ENCODE measurements at regions not wholly inside any gene's neighbourhood (a gene's known extent, or its start where the extent isn't known, plus 50 kb on each side); places are given as distances from the start of the nearest gene placed in this dataset.
"Not testable (repeated sequence)": the region's sequence is repeated elsewhere in the genome, so short reads cannot be mapped to it uniquely, and the experiment has no call there.

DNA sequence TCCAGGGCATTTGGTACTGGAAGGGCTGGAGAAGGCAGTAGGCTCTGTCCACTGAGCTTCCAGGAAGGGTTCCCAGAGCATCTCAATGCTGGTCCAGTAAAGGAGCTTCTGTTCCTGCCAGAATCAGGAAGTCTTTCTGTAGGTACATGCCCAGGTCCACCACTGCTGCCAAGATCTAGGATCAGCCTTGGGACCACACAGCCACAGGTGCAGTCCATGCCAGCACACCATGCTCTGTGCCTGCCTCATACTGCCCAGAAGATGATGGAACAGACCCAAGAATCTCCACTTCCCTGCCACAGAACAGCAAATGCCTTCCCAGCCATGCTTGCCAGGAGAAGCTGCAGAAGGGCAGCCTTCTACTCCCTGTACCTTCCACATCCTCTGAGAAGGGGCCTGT is 89.3 kb downstream of the CDRT15L2 start:
- not testable (repeated sequence) for ATAC-seq, H3K27me3 ChIP-seq, H3K36me3 ChIP-seq, H3K27ac ChIP-seq, H3K4me1 ChIP-seq, H3K4me3 ChIP-seq, H3K9me3 ChIP-seq

DNA sequence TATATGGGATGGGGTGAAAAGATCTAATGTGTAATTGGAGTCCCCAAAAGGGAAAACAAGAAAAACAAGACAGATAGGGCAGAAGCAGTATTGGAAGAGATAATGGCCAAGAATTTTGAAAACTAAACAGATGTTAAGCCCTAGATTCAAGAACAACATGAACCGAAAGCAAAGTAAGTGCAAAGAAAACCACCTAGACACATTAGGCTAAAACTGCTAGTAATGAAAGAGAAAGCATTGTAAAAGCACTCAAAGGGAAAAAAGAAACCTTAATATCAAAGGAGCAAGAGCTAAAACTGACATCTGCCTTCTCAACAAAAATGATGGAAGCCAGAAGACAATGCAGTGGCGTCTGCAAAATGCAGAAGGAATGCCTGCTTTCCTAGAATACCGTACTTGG is 91.0 kb downstream of the CDRT15L2 start:
- ATAC-seq, H3K4me1 ChIP-seq, H3K9me3 ChIP-seq, H3K27ac ChIP-seq, H3K4me3 ChIP-seq, H3K27me3 ChIP-seq, H3K36me3 ChIP-seq: not testable (repeated sequence)
- WGBS, 2 donors (ENCODE audit: low coverage in 1 of 2) = no CpG with 5 or more reads among the region's 3 CpGs

DNA sequence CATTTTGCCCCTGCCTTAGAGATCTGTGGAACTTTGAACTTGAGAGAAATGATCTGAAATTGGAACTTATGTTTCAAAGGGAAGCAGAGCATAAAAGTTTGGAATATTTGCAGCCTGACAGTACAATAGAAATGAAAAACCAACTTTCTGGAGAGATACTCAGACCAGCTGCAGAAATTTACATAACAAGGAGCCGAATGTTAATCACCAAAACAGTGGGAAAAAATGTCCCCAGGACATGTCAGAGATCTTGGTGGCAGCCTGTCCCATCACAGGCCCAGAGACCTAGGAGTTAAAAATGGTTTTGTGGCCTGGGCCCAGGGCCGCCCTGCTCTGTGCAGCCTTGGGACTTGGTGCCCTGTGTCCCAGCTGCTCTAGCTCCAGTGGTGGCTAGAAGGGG is 94.8 kb downstream of the CDRT15L2 start:
- not testable (repeated sequence) for H3K27ac ChIP-seq, H3K4me1 ChIP-seq, H3K36me3 ChIP-seq, H3K9me3 ChIP-seq, H3K4me3 ChIP-seq, ATAC-seq, H3K27me3 ChIP-seq
- WGBS, 2 donors (ENCODE audit: low coverage in 1 of 2) = 71 to 81% methylated on average over 2 of the region's 2 CpGs

DNA sequence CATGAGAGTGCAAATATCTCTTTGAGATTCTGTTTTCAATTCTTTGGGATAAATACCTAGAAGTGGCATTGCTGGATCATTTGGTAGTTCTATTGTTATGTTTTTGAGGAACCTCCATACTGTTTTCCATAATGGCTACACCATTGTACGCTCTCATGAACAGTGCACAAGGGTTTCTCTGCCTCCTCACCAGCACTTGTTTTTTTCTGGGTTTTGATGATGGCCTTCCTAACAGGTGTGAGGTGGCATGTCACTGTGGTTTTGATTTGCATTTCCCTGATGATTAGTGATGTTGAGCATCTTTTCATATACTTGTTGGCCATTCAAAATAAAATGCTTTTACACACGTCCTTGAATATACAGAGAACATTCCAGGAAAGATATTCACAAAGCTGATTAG is 96.2 kb downstream of the CDRT15L2 start:
- 58 to 60% methylated on average over 1 of the region's 2 CpGs for WGBS, 2 donors (ENCODE audit: low coverage in 1 of 2)
- H3K27ac ChIP-seq, ATAC-seq: not testable (repeated sequence)

DNA sequence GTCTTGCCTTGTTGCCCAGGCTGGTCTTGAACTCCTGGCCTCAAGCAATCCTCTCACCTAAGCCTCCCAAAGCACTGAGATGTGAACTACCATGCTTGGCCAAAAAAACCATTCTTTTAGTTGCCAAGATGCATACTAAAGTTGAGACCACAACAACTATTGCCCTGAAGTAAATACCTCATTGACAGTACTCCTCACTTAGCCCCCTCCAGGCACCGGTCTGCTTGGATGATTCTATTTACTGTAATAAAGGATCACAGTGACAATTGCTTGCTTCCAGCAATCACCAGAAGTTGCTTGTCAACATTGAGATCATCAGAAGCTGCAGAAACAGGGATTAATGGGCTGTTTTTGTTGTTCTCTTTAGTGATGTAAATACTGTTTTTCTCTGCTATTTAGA is 97.1 kb downstream of the CDRT15L2 start:
- 0% methylated on average over 1 of the region's 1 CpG; no CpG with 5 or more reads in 1 of the 2 donors for WGBS, 2 donors (ENCODE audit: low coverage in 1 of 2)
- not testable (repeated sequence) for H3K27ac ChIP-seq, H3K4me3 ChIP-seq, H3K36me3 ChIP-seq, H3K27me3 ChIP-seq, ATAC-seq, H3K4me1 ChIP-seq, H3K9me3 ChIP-seq

More for the DNA sequence above, 96.2 kb downstream of the CDRT15L2 start:
- H3K36me3 ChIP-seq, H3K4me1 ChIP-seq, H3K4me3 ChIP-seq, H3K9me3 ChIP-seq, H3K27me3 ChIP-seq: not testable (repeated sequence)

DNA sequence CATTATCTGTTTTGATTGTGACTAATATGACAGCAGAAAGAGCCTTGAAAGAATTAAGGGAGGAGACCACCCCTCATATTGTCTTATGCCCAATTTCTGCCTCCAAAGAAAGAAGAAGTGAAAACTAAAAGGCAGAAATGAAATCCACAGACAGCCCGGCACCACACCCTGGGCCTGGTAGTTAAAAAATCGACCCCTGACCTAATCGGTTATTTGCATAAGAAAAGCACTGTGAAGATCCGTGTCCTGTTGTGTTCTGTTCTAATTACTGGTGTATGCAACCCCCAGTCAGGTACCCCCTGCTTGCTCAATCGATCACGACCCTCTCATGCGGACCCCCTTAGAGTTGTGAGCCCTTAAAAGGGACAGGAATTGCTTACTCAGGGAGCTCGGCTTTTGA is 97.9 kb downstream of the CDRT15L2 start:
- not testable (repeated sequence) for H3K27ac ChIP-seq

DNA sequence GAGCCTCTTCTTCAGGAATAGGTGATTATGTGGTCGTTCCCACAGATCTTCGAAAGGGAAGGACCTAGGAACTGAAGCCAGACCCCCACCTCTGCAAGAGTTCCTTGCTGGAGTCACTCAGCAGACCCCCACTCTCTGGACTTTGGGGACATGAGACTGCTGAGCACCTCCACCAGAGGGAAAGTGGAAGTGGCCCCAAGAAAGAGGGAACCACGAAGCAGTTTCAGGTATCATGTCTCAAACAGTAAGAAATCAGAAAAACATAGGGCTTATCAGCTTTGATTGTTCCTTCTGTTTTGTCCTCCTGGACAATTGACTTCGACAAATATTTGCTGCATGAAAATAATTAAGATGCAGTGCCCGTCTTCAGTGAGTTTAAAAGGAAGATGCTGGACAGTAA is 98.9 kb downstream of the CDRT15L2 start:
- H3K27me3 ChIP-seq, H3K4me3 ChIP-seq, H3K9me3 ChIP-seq, ATAC-seq, H3K4me1 ChIP-seq, H3K36me3 ChIP-seq, H3K27ac ChIP-seq: not testable (repeated sequence)
- 86 to 87% methylated on average over 4 of the region's 5 CpGs for WGBS, 2 donors (ENCODE audit: low coverage in 1 of 2)

More for the DNA sequence above, 97.9 kb downstream of the CDRT15L2 start:
- not testable (repeated sequence) for ATAC-seq, H3K4me1 ChIP-seq, H3K4me3 ChIP-seq, H3K27me3 ChIP-seq, H3K9me3 ChIP-seq, H3K36me3 ChIP-seq
- 82 to 92% methylated on average over 5 to 8 of the region's 8 CpGs for WGBS, 2 donors (ENCODE audit: low coverage in 1 of 2)

DNA sequence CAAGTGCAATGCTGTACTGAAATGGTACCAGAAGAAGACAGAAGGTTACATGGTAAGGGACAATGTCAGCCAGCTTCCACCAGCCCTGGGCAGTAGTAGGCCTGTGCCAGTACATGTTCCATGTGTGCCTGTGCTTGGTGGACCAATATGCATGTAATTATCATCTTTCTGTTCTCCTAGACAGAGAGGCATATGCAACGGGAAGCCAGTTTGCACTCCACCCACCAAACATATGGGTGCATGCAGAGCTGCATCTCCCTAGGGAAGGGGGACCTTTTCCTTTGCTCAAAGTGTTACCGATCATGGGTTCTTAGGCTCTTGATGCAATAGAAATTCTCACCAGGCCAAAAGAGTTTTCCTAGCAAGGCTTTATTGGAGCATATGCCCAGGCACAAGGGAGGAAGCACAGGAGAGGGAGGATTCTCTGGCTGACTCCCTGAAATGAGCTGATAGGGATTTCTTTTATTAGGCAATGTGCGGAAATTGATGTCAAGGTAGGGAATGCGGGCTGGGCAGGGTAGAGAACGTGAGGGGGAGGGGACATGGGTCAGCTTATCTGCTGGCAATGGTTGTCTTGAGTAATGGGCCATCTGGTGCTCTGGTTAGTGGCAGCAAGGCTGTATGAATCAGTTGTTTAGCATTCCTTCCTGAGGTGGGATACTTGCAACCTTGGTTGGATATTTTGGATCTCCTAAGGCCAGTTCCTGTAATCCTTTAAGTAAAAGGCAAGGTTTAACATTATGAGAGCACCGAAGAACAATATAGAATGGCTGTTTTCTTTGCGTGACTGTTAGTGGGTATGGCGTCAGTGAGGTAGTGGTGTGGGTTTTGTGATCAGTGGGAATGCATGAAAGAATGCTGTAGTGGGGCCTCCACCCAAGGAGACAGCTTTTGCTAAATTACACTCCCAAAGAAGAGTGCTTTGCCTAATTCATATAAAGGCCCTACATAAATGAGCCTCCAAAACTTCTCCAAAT is 102.5 kb downstream of the CDRT15L2 start:
- 90% methylated on average over 2 of the region's 8 CpGs; no CpG with 5 or more reads in 1 of the 2 donors for WGBS, 2 donors (ENCODE audit: low coverage in 1 of 2)
- H3K27ac ChIP-seq, H3K4me3 ChIP-seq, H3K4me1 ChIP-seq, H3K27me3 ChIP-seq, H3K9me3 ChIP-seq, ATAC-seq, H3K36me3 ChIP-seq: not testable (repeated sequence)

DNA sequence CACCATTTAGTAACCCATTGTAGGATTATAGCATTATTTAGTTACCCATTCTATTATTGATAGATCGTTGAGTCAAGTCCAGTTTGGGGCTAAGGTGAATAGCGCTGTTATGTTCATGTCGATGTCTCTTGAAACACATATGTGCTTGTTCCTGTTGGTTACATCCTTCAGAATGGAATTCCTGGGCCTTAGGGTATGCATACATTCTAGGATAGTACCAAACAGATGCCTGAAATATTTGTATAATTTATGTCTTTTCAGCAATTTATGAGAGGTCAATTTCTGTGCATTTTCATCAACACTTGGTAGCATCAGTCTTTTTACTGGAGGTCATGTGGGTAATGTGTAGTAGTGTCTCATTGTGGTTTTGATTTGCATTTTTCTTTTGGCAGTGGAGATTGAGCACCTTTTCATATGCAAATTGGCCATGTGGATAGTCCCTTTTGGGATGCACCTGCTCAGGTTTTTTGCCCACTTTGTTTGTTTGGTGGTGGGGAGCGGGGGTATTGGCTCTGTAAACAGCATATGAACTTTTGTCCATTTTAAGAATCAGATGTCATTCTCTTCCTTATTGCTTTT is 104.2 kb downstream of the CDRT15L2 start:
- not testable (repeated sequence) for H3K27ac ChIP-seq, H3K4me3 ChIP-seq, ATAC-seq, H3K27me3 ChIP-seq, H3K9me3 ChIP-seq, H3K4me1 ChIP-seq, H3K36me3 ChIP-seq
- WGBS, 2 donors (ENCODE audit: low coverage in 1 of 2) = no CpG with 5 or more reads among the region's 4 CpGs

DNA sequence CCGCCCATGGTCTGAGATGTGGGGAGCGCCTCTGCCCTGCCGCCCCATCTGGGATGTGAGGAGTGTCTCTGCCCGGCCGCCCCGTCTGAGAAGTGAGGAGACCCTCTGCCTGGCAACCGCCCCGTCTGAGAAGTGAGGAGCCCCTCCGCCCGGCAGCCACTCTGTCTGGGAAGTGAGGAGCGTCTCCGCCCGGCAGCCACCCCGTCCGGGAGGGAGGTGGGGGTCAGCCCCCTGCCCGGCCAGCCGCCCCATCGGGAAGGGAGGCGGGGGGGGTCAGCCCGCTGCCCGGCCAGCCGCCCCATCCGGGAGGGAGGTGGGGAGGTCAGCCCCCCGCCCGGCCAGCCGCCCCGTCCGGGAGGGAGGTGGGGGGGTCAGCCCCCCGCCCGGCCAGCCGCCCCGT is 105.5 kb downstream of the CDRT15L2 start:
- not testable (repeated sequence) for H3K9me3 ChIP-seq, H3K36me3 ChIP-seq, H3K27me3 ChIP-seq, ATAC-seq, H3K4me1 ChIP-seq, H3K27ac ChIP-seq, H3K4me3 ChIP-seq
- no CpG with 5 or more reads among the region's 32 CpGs for WGBS, 2 donors (ENCODE audit: low coverage in 1 of 2)

DNA sequence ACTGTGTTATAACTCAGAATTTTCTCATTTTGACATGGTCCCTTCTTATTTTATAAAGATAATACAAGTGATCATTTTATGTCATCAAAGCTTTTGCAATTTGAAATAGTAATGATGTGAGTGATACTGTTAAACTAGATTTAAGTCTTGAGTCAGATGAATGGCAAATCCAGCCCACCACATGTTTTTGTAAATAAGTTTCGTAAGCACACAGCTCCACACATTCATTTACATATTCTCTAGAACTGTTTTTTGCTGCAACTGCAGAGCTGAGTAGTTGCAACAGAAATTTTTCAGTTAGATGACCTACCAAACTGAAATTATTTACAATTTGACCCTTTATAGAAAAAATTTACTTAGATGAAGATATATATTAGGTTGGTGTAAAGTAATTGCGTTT is 108.1 kb downstream of the CDRT15L2 start:
- WGBS, 2 donors (ENCODE audit: low coverage in 1 of 2) = no CpG with 5 or more reads among the region's 2 CpGs
- H3K27me3 ChIP-seq, H3K36me3 ChIP-seq, H3K9me3 ChIP-seq, H3K4me3 ChIP-seq, ATAC-seq, H3K27ac ChIP-seq, H3K4me1 ChIP-seq: not testable (repeated sequence)

DNA sequence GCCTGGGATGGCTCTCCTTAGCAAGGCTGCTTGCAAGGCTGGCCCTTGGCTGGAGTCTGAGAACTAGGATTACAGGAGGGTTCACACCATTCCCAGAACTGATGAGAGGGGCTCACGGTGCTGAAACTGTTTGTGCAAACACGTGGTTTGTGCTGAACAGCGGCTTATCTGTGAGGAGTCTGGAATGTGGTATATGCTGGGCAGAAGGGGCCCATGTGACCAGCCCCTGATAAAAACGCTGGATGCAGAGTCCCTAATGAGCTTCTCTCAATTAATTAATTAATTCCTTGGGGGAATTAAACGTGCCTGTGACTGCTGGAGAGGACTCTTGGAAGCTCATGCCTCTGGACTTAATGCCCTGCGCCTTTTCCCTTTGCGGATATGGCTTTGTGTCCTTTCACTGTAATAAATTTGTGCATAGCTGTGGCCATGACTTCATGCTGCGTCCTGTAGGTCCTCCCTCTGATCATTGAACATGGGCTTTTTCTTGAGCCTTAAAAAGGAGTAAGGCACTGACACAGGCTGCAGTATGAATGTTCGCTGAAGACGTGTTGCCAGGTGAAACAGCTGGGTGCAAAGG is 109.7 kb downstream of the CDRT15L2 start:
- not testable (repeated sequence) for H3K27me3 ChIP-seq, H3K27ac ChIP-seq, H3K4me1 ChIP-seq, H3K36me3 ChIP-seq, ATAC-seq, H3K9me3 ChIP-seq, H3K4me3 ChIP-seq
- 20 to 32% methylated on average over 2 to 7 of the region's 10 CpGs for WGBS, 2 donors (ENCODE audit: low coverage in 1 of 2)

DNA sequence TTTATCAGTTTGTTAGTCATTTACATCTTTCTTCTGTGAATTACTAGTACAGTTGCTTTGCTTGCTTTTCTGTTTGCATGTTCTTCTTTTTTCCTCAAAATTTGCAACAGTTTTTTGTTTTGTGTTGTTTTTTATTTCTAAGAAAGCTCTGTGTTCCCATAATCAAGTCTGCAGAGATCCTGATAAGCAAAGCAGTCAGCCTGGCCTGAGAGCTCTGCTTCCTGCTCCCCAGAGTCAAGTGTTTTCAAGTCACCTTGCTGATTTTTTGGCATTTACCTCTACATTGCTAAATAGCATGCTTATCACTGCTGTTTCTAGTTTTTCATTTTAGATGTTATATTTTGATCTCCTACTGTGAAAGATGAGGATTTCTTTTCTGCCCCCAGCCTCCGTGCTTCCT is 113.2 kb downstream of the CDRT15L2 start:
- not testable (repeated sequence) for H3K9me3 ChIP-seq, H3K27me3 ChIP-seq, H3K4me1 ChIP-seq, H3K27ac ChIP-seq, H3K4me3 ChIP-seq, H3K36me3 ChIP-seq, ATAC-seq
- WGBS, 2 donors (ENCODE audit: low coverage in 1 of 2) = 70 to 80% methylated on average over 1 of the region's 1 CpG

DNA sequence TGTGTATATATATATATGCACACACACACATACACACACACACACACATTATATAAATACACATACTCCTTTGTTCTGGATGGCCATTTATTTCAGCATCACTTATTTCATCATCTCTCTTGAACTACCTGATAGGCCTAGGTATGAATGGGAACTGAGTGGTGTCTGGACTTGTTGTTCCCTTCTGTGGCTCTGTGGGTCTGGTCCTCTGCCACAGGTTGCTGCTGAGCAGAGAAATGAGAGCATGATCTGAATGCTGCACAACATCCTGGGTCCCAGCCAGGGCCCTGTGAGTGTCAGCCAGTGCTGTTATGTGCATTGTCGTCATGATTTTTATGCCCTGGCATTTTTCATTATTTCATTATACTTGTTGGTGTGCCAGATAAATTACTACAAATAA is 116.3 kb downstream of the CDRT15L2 start:
- ATAC-seq, H3K27me3 ChIP-seq, H3K27ac ChIP-seq, H3K9me3 ChIP-seq, H3K4me3 ChIP-seq, H3K36me3 ChIP-seq, H3K4me1 ChIP-seq: not testable (repeated sequence)
- 33 to 50% methylated on average over 1 of the region's 1 CpG for WGBS, 2 donors (ENCODE audit: low coverage in 1 of 2)
